ENCODE measurements at regions not wholly inside any gene's neighbourhood (a gene's known extent, or its start where the extent isn't known, plus 50 kb on each side); places are given as distances from the start of the nearest gene placed in this dataset.

DNA sequence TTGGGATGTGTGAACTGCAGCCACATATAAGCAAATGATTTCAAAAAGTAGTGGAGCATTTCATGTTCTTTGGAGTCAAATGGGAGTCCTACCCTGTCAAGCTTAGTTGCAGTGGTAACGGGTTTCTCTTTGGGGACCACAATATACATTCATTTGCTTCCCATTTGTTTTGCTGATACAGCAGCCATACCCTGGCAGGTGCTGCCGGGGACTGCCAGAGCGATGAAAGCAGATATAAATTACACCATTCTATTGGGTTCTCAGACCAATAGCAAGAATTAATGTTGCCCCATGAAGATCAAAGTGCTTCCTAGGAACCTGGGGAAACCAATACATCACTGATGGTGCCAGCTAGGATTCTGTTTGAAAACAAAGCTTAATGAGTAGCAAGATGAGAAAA lies 1621.5 kb upstream of the FLRT2 start:
- Mint-ChIP-seq H3K27me3 (no peaks in the 10 kb centered on the region), H3K36me3 (ENCODE audit: low read depth) (no peaks in the 10 kb centered on the region), H3K9me3 (peaks cover 16% of the 10 kb centered on the region), H3K27ac (no peak overlapping the region), H3K4me3 (no peak overlapping the region), H3K4me1 (ENCODE audit: low read depth) (no peaks in the 10 kb centered on the region)
- TF ChIP-seq, protein P1, sequence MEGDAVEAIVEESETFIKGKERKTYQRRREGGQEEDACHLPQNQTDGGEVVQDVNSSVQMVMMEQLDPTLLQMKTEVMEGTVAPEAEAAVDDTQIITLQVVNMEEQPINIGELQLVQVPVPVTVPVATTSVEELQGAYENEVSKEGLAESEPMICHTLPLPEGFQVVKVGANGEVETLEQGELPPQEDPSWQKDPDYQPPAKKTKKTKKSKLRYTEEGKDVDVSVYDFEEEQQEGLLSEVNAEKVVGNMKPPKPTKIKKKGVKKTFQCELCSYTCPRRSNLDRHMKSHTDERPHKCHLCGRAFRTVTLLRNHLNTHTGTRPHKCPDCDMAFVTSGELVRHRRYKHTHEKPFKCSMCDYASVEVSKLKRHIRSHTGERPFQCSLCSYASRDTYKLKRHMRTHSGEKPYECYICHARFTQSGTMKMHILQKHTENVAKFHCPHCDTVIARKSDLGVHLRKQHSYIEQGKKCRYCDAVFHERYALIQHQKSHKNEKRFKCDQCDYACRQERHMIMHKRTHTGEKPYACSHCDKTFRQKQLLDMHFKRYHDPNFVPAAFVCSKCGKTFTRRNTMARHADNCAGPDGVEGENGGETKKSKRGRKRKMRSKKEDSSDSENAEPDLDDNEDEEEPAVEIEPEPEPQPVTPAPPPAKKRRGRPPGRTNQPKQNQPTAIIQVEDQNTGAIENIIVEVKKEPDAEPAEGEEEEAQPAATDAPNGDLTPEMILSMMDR (IDR thresholded peaks at IDR 0.05): no peak
- Histone ChIP-seq H3K27me3 (ENCODE audit: control insufficient read depth in 1 of 2, insufficient read depth in 2 of 2, low read length in 2 of 2) (no peaks in the 10 kb centered on the region), H3K27ac (ENCODE audit: low read depth in 1 of 2, low read length in 2 of 2) (no peak overlapping the region), H3K9me3 (ENCODE audit: control insufficient read depth in 1 of 2, insufficient read depth in 1 of 2, low read length in 2 of 2) (peaks cover 0 to 5% of the 10 kb centered on the region in 2 experiments), H3K4me1 (ENCODE audit: insufficient read depth, low read length) (no peaks in the 10 kb centered on the region), H3K36me3 (ENCODE audit: insufficient read depth, low read length) (no peaks in the 10 kb centered on the region), H3K4me3 (ENCODE audit: low read length) (no peak overlapping the region)
- POLR2A ChIA-PET: no interaction called here
- intact Hi-C loops (cut with DNase I, micrococcal nuclease): no loop called here
- ATAC-seq (ENCODE audit: poor library complexity): no peak
- CTCF ChIA-PET: no interaction called here
- no peak for DNase-seq

DNA sequence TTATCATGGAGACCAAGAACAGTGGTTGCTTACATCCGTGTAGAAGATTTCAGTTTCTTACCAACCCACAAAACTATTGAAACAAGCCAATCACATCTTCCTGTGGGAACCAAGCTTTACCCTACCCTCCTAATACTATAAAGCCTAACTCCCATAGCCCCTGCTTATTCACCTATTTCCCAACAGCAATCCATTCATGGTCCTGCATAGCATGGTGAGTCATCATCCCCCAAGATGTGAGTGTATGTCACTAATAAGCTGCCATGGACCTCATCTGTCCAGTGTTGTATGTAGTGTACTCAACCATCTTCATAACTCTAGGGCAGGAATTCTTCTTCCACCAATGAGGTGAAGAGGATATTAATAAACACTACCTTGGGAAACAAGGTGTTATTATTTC lies 1620.4 kb upstream of the FLRT2 start:
- Histone ChIP-seq H3K4me1 (ENCODE audit: insufficient read depth, low read length) (no peaks in the 10 kb centered on the region), H3K27ac (ENCODE audit: low read depth in 1 of 2, low read length in 2 of 2) (no peak overlapping the region), H3K27me3 (ENCODE audit: control insufficient read depth in 1 of 2, insufficient read depth in 2 of 2, low read length in 2 of 2) (no peaks in the 10 kb centered on the region), H3K9me3 (ENCODE audit: control insufficient read depth in 1 of 2, insufficient read depth in 1 of 2, low read length in 2 of 2) (peaks cover 0 to 5% of the 10 kb centered on the region in 2 experiments), H3K4me3 (ENCODE audit: low read length) (no peak overlapping the region), H3K36me3 (ENCODE audit: insufficient read depth, low read length) (no peaks in the 10 kb centered on the region)
- Mint-ChIP-seq H3K27ac (no peak overlapping the region), H3K36me3 (ENCODE audit: low read depth) (no peaks in the 10 kb centered on the region), H3K4me1 (ENCODE audit: low read depth) (no peaks in the 10 kb centered on the region), H3K4me3 (no peak overlapping the region), H3K9me3 (peaks cover 16% of the 10 kb centered on the region), H3K27me3 (no peaks in the 10 kb centered on the region)
- ATAC-seq (ENCODE audit: poor library complexity) (no peak), DNase-seq (no peak)
- POLR2A ChIA-PET: no interaction called here
- TF ChIP-seq, protein P1 (IDR thresholded peaks at IDR 0.05): no peak
- intact Hi-C loops (cut with DNase I, micrococcal nuclease): no loop called here
- CTCF ChIA-PET: no interaction called here

DNA sequence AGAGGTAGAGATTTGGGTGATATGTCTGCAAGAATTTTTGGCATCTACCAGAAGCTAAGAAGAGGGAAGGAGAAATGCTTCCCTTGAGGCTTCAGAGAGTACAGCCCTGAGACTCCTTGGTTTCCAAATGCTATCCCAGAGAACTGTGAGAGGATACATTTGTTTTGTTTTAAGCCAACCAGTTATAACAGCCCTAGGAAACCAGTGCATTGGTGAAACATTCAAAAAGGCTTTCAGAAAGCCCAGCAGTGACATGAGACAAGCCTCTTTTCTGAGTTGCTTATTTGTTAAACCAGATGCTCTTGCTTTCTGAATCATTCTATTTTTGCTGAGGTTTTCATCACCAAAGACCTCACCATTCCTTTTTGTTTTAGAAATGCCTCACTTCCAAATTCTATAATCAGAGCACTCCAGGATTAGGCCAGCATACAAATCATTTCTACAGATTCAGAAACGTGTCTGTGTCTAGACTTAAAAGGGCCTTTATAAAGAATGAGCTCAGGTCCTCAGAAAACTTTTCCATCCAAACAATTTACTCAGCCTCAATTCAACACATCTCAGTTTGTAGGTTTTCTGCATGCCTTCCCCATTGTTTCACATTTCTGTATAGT lies 1617.8 kb upstream of the FLRT2 start:
- Mint-ChIP-seq H3K9me3 (peaks cover 20% of the 10 kb centered on the region), H3K27ac (no peak overlapping the region), H3K27me3 (no peaks in the 10 kb centered on the region), H3K36me3 (ENCODE audit: low read depth) (no peaks in the 10 kb centered on the region), H3K4me3 (no peak overlapping the region), H3K4me1 (ENCODE audit: low read depth) (no peaks in the 10 kb centered on the region)
- H3K4me1 ChIP-seq (ENCODE audit: insufficient read depth, low read length): no peaks in the 10 kb centered on the region
- H3K27me3 ChIP-seq (ENCODE audit: control insufficient read depth in 1 of 2, insufficient read depth in 2 of 2, low read length in 2 of 2): no peaks in the 10 kb centered on the region
- ChIA-PET POLR2A (no interaction called here), CTCF (no interaction called here)
- intact Hi-C loops (cut with DNase I, micrococcal nuclease): no loop called here
- no peak overlapping the region for H3K27ac ChIP-seq (ENCODE audit: low read depth in 1 of 2, low read length in 2 of 2)
- no peak for DNase-seq
- no peak overlapping the region for H3K4me3 ChIP-seq (ENCODE audit: low read length)
- no peak for ATAC-seq (ENCODE audit: poor library complexity)
- H3K36me3 ChIP-seq (ENCODE audit: insufficient read depth, low read length): no peaks in the 10 kb centered on the region
- H3K9me3 ChIP-seq (ENCODE audit: control insufficient read depth in 1 of 2, insufficient read depth in 1 of 2, low read length in 2 of 2): no peaks in the 10 kb centered on the region
- TF ChIP-seq, protein P1 (IDR thresholded peaks at IDR 0.05): no peak

All from CD4-positive, alpha-beta T cell (primary cell).